IMR-90 (cell line): ENCODE measurements at regions not wholly inside any gene's neighbourhood (a gene's known extent, or its start where the extent isn't known, plus 50 kb on each side); places are given as distances from the start of the nearest gene placed in this dataset.
"Not testable (repeated sequence)": the region's sequence is repeated elsewhere in the genome, so short reads cannot be mapped to it uniquely, and the experiment has no call there.

Experiments
- ATAC-seq: fragments of 200-7000 bp; cut with Tn5 transposase; 2 replicates; pipeline ENCODE4 v1.9.1; 2020; ENCODE audit warnings: low read depth, mild to moderate bottlenecking, moderate library complexity
- BruUV-seq: library from RNA; stranded (reverse); fragments of 400-500 nt; replicated peaks from 2 replicates; lab custom pipeline; 2021; lab: Mats Ljungman, UMichigan
- CTCF ChIA-PET: fragments of 300-600 bp; formaldehyde crosslinking; extraction: SDS; loops from one replicate; lab custom pipeline; 2021; ENCODE audit warnings: antibody characterized with exemption; lab: Yijun Ruan, JAX
- POLR2A ChIA-PET: fragments of 300-600 bp; sonication (Branson Sonifier 250); formaldehyde crosslinking; loops from one replicate; lab custom pipeline; 2022; ENCODE audit warnings: antibody characterized with exemption; ENCODE audit not compliant: unreplicated experiment; lab: Charles Lee
- DNase-seq: peaks from one replicate; pipeline ENCODE4 v3.0.0; 2013
- H2AFZ ChIP-seq: replicated peaks from 2 replicates; pipeline ENCODE3; 2013; ENCODE audit warnings: low read length, mild to moderate bottlenecking; ENCODE audit not compliant: poor library complexity
- H2AK5ac ChIP-seq: 2 replicates; pipeline ENCODE4 v1.6.1; 2013; ENCODE audit warnings: low read depth, low read length, inconsistent platforms
- H2AK9ac ChIP-seq: replicated peaks from 2 replicates; pipeline ENCODE3; 2013; ENCODE audit warnings: mild to moderate bottlenecking, low read depth, low read length, moderate library complexity; ENCODE audit not compliant: poor library complexity
- H2BK120ac ChIP-seq: 2 replicates; pipeline ENCODE4 v1.6.1; 2013; ENCODE audit warnings: low read depth, low read length, inconsistent platforms
- H2BK15ac ChIP-seq: 3 replicates; pipeline ENCODE4 v1.6.1; 2013; ENCODE audit warnings: low read depth, low read length, inconsistent platforms
- H2BK20ac ChIP-seq: 2 replicates; pipeline ENCODE4 v1.6.1; 2013; ENCODE audit warnings: low read depth, mild to moderate bottlenecking, inconsistent platforms, low read length, moderate library complexity
- H2BK5ac ChIP-seq: 2 replicates; pipeline ENCODE4 v1.6.1; 2013; ENCODE audit warnings: mild to moderate bottlenecking, low read depth, low read length, inconsistent platforms; ENCODE audit not compliant: poor library complexity, severe bottlenecking
- H3K14ac ChIP-seq: replicated peaks from 2 replicates; pipeline ENCODE4 v1.6.1; 2013; ENCODE audit warnings: low read depth, low read length, inconsistent platforms
- H3K18ac ChIP-seq: 2 replicates; pipeline ENCODE4 v1.6.1; 2013; ENCODE audit warnings: low read depth, low read length, control low read depth
- H3K23ac ChIP-seq: 2 replicates; pipeline ENCODE4 v1.6.1; 2013; ENCODE audit warnings: low read depth, low read length, inconsistent platforms
- H3K27ac ChIP-seq: 2 replicates; pipeline ENCODE4 v1.5.1; 2013; ENCODE audit warnings: mild to moderate bottlenecking, control low read depth, low read length; ENCODE audit not compliant: insufficient read depth
- H3K27me3 ChIP-seq: 2 replicates; pipeline ENCODE4 v1.6.1; 2013; ENCODE audit warnings: low read length; ENCODE audit not compliant: control insufficient read depth, insufficient read depth
- H3K36me3 ChIP-seq: 2 replicates; pipeline ENCODE4 v1.6.1; 2013; ENCODE audit warnings: low read length, mixed read lengths; ENCODE audit not compliant: control insufficient read depth, insufficient read depth
- H3K4ac ChIP-seq: 2 replicates; pipeline ENCODE4 v1.6.1; 2013; ENCODE audit warnings: low read depth, low read length, inconsistent platforms
- H3K4me1 ChIP-seq: 2 replicates; pipeline ENCODE4 v1.6.1; 2013; ENCODE audit warnings: low read length, mixed read lengths; ENCODE audit not compliant: control insufficient read depth, insufficient read depth
- H3K4me2 ChIP-seq: 2 replicates; pipeline ENCODE4 v1.6.1; 2013; ENCODE audit warnings: low read depth, mild to moderate bottlenecking, control low read depth, low read length, moderate library complexity
- H3K4me3 ChIP-seq: 2 replicates; pipeline ENCODE4 v1.5.1; 2013; ENCODE audit warnings: low read depth, mild to moderate bottlenecking, control low read depth, low read length, moderate library complexity; ENCODE audit not compliant: insufficient read depth
- H3K56ac ChIP-seq: 2 replicates; pipeline ENCODE4 v1.6.1; 2013; ENCODE audit warnings: low read length, inconsistent platforms; ENCODE audit not compliant: insufficient read depth; ENCODE audit errors: extremely low read depth
- H3K79me1 ChIP-seq, 2 experiments: 2 replicates each; pipeline ENCODE4 v1.6.1; 2013; ENCODE audit warnings: low read length in 2 of 2, inconsistent platforms in 1 of 2, low read depth in 1 of 2
- H3K9ac ChIP-seq: 2 replicates; pipeline ENCODE4 v1.6.1; 2013; ENCODE audit warnings: low read depth, low read length, control low read depth
- H3K9me1 ChIP-seq: 2 replicates; pipeline ENCODE4 v1.6.1; 2013; ENCODE audit warnings: low read length, inconsistent platforms; ENCODE audit not compliant: insufficient read depth
- H3K9me3 ChIP-seq: 2 replicates; pipeline ENCODE4 v1.6.1; 2013; ENCODE audit warnings: low read length; ENCODE audit not compliant: control insufficient read depth, insufficient read depth
- H4K20me1 ChIP-seq: 2 replicates; pipeline ENCODE4 v1.6.1; 2013; ENCODE audit warnings: low read length, inconsistent platforms; ENCODE audit not compliant: insufficient read depth
- H4K5ac ChIP-seq: 2 replicates; pipeline ENCODE4 v1.6.1; 2013; ENCODE audit warnings: mild to moderate bottlenecking, low read depth, low read length, control low read depth
- H4K8ac ChIP-seq, 2 experiments: 2 replicates each; pipeline ENCODE4 v1.6.1; 2013; ENCODE audit warnings: low read depth in 2 of 2, low read length in 2 of 2, control low read depth in 1 of 2, inconsistent platforms in 1 of 2
- H4K91ac ChIP-seq: 2 replicates; pipeline ENCODE4 v1.6.1; 2013; ENCODE audit warnings: low read depth, low read length, inconsistent platforms; ENCODE audit not compliant: insufficient read depth
- WGBS, 2 experiments: methylation state at CpG; one replicate each; pipeline versions ENCODE4 v1.1.5 to v1.1.7; 2013; ENCODE audit warnings: missing lambda C conversion rate in 2 of 2; ENCODE audit not compliant: insufficient read length in 1 of 2; ENCODE audit errors: extremely low coverage in 2 of 2; 5-methylcytosine and 5-hydroxymethylcytosine counted together
- dilution Hi-C: fragments of 300-500 bp; cut with HindIII; formaldehyde crosslinking; loops from one replicate; pipeline ENCODE4 v1.14.3; 2018; ENCODE audit warnings: low sequenced_read_pairs; ENCODE audit not compliant: unreplicated experiment
- in situ Hi-C: fragments of 300-500 bp; cut with MboI; formaldehyde crosslinking; loops from 3 replicates; pipeline ENCODE4 v1.14.3; 2019; ENCODE audit warnings: low sequenced_read_pairs, inconsistent platforms, mixed read lengths
- intact Hi-C: fragments of 100-400 bp; cut with micrococcal nuclease; formaldehyde crosslinking; loops from 2 replicates; pipeline ENCODE4 v1.10.0; 2022

DNA sequence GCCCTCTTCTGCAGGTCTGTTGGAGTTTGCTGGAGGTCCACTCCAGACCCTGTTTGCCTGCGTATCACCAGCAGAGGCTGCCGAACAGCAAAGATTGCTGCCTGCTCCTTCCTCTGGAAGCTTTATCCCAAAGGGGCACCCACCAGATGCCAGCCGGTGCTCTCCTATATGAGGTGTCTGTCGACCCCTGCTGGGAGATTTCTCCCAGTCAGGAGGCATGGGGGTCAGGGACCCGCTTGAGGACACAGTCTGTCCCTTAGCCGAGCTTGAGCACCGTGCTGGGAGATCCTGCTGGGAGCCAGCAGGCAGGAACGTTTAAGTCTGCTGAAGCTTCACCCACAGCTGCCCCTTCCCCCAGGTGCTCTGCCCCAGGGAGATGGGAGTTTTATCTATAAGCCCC is 402.7 kb downstream of the USP25 start:
- H2BK5ac ChIP-seq, H4K91ac ChIP-seq, in situ Hi-C loops, H3K14ac ChIP-seq, ATAC-seq, H3K9me1 ChIP-seq, H3K4me3 ChIP-seq, H3K27ac ChIP-seq, H2AK5ac ChIP-seq, CTCF ChIA-PET, H3K36me3 ChIP-seq, H2AFZ ChIP-seq, H3K18ac ChIP-seq, H3K23ac ChIP-seq, dilution Hi-C loops, H4K5ac ChIP-seq, H3K79me1 ChIP-seq, BruUV-seq, DNase-seq, H3K9ac ChIP-seq, H3K4me1 ChIP-seq, H2AK9ac ChIP-seq, POLR2A ChIA-PET, H3K56ac ChIP-seq, H3K9me3 ChIP-seq, H3K4me2 ChIP-seq, H3K27me3 ChIP-seq, H4K20me1 ChIP-seq, H2BK20ac ChIP-seq, intact Hi-C loops, H2BK120ac ChIP-seq, H4K8ac ChIP-seq, H2BK15ac ChIP-seq, H3K4ac ChIP-seq: not testable (repeated sequence)
- WGBS, 2 experiments, result no CpG with 5 or more reads among the region's 8 CpGs
